ENCODE measurements at regions not wholly inside any gene's neighbourhood (a gene's known extent, or its start where the extent isn't known, plus 50 kb on each side); places are given as distances from the start of the nearest gene placed in this dataset.
"Not testable (repeated sequence)": the region's sequence is repeated elsewhere in the genome, so short reads cannot be mapped to it uniquely, and the experiment has no call there.

GRCh38 chr5:177664737-177665136 lies 64.8 kb downstream of the B4GALT7 start:
- H3K4me3 ChIP-seq (ENCODE audit: low read depth in 2 of 2, low read length in 2 of 2); POLR2A ChIA-PET; H3K9me3 ChIP-seq (ENCODE audit: control insufficient read depth, insufficient read depth, low read depth, low read length); intact Hi-C loops (cut with micrococcal nuclease; ENCODE audit: unreplicated experiment); CTCF ChIA-PET; H3K4me1 ChIP-seq (ENCODE audit: control insufficient read depth, insufficient read depth, low read length); ATAC-seq; in situ Hi-C loops (cut with HindIII; ENCODE audit: low pct_unique_long_range_greater_than_20kb, low sequenced_read_pairs); BruUV-seq (replicated peaks); H3K27me3 ChIP-seq (ENCODE audit: control insufficient read depth, insufficient read depth, low read length); DNase-seq (ENCODE audit: low read depth, low spot score); H3K27ac ChIP-seq (ENCODE audit: low read length); H3K36me3 ChIP-seq (ENCODE audit: control insufficient read depth, insufficient read depth, low read length): not testable (repeated sequence)

- H3K27me3 ChIP-seq (ENCODE audit: control insufficient read depth, insufficient read depth, low read length); H3K4me1 ChIP-seq (ENCODE audit: control insufficient read depth, insufficient read depth, low read length); H3K36me3 ChIP-seq (ENCODE audit: control insufficient read depth, insufficient read depth, low read length); H3K27ac ChIP-seq (ENCODE audit: low read length); in situ Hi-C loops (cut with HindIII; ENCODE audit: low pct_unique_long_range_greater_than_20kb, low sequenced_read_pairs); ATAC-seq; CTCF ChIA-PET; POLR2A ChIA-PET; BruUV-seq (replicated peaks); H3K9me3 ChIP-seq (ENCODE audit: control insufficient read depth, insufficient read depth, low read depth, low read length); intact Hi-C loops (cut with micrococcal nuclease; ENCODE audit: unreplicated experiment); DNase-seq (ENCODE audit: low read depth, low spot score); H3K4me3 ChIP-seq (ENCODE audit: low read depth in 2 of 2, low read length in 2 of 2): not testable (repeated sequence)
Measured at GRCh38 chr5:177665172-177665571, 65.2 kb downstream of the B4GALT7 start.

- ATAC-seq; BruUV-seq (replicated peaks); in situ Hi-C loops (cut with HindIII; ENCODE audit: low pct_unique_long_range_greater_than_20kb, low sequenced_read_pairs); H3K9me3 ChIP-seq (ENCODE audit: control insufficient read depth, insufficient read depth, low read depth, low read length); intact Hi-C loops (cut with micrococcal nuclease; ENCODE audit: unreplicated experiment); H3K27ac ChIP-seq (ENCODE audit: low read length); H3K4me3 ChIP-seq (ENCODE audit: low read depth in 2 of 2, low read length in 2 of 2); H3K27me3 ChIP-seq (ENCODE audit: control insufficient read depth, insufficient read depth, low read length); H3K4me1 ChIP-seq (ENCODE audit: control insufficient read depth, insufficient read depth, low read length); CTCF ChIA-PET; H3K36me3 ChIP-seq (ENCODE audit: control insufficient read depth, insufficient read depth, low read length); DNase-seq (ENCODE audit: low read depth, low spot score); POLR2A ChIA-PET: not testable (repeated sequence)
Measured at GRCh38 chr5:177665960-177666359, 66.0 kb downstream of the B4GALT7 start.

GRCh38 chr5:177671035-177671754 lies 71.3 kb downstream of the B4GALT7 start:
- H3K4me1 ChIP-seq (ENCODE audit: control insufficient read depth, insufficient read depth, low read length); H3K27me3 ChIP-seq (ENCODE audit: control insufficient read depth, insufficient read depth, low read length); H3K9me3 ChIP-seq (ENCODE audit: control insufficient read depth, insufficient read depth, low read depth, low read length); H3K27ac ChIP-seq (ENCODE audit: low read length); POLR2A ChIA-PET; H3K36me3 ChIP-seq (ENCODE audit: control insufficient read depth, insufficient read depth, low read length); CTCF ChIA-PET; intact Hi-C loops (cut with micrococcal nuclease; ENCODE audit: unreplicated experiment); DNase-seq (ENCODE audit: low read depth, low spot score); in situ Hi-C loops (cut with HindIII; ENCODE audit: low pct_unique_long_range_greater_than_20kb, low sequenced_read_pairs): not testable (repeated sequence)
- peak overlapping the region; percentile 27 to 39 for H3K4me3 ChIP-seq (ENCODE audit: low read depth in 2 of 2, low read length in 2 of 2)
- TSS peak; percentile 81 for BruUV-seq (replicated peaks)
- peak; percentile 85 for ATAC-seq

GRCh38 chr5:177671755-177672690 lies 72.1 kb downstream of the B4GALT7 start:
- H3K9me3 ChIP-seq (ENCODE audit: control insufficient read depth, insufficient read depth, low read depth, low read length); H3K36me3 ChIP-seq (ENCODE audit: control insufficient read depth, insufficient read depth, low read length); intact Hi-C loops (cut with micrococcal nuclease; ENCODE audit: unreplicated experiment); BruUV-seq (replicated peaks); POLR2A ChIA-PET; H3K27me3 ChIP-seq (ENCODE audit: control insufficient read depth, insufficient read depth, low read length); H3K27ac ChIP-seq (ENCODE audit: low read length); in situ Hi-C loops (cut with HindIII; ENCODE audit: low pct_unique_long_range_greater_than_20kb, low sequenced_read_pairs); DNase-seq (ENCODE audit: low read depth, low spot score); H3K4me1 ChIP-seq (ENCODE audit: control insufficient read depth, insufficient read depth, low read length); CTCF ChIA-PET: not testable (repeated sequence)
- ATAC-seq, result peak; percentile 90
- H3K4me3 ChIP-seq (ENCODE audit: low read depth in 2 of 2, low read length in 2 of 2), result peak overlapping the region in 1 of 2 experiments; percentile 34; a peak in 2 of 4 replicates

Measured in Panc1 (cell line).